GM10847 (cell line): ENCODE measurements at regions not wholly inside any gene's neighbourhood (a gene's known extent, or its start where the extent isn't known, plus 50 kb on each side); places are given as distances from the start of the nearest gene placed in this dataset.

ENCODE experiments used
- POLR2A ChIP-seq: IDR thresholded peaks from 2 replicates; pipeline ENCODE4 v1.6.1; 2011; ENCODE audit not compliant: insufficient read length; ENCODE audit errors: extremely low read depth

DNA sequence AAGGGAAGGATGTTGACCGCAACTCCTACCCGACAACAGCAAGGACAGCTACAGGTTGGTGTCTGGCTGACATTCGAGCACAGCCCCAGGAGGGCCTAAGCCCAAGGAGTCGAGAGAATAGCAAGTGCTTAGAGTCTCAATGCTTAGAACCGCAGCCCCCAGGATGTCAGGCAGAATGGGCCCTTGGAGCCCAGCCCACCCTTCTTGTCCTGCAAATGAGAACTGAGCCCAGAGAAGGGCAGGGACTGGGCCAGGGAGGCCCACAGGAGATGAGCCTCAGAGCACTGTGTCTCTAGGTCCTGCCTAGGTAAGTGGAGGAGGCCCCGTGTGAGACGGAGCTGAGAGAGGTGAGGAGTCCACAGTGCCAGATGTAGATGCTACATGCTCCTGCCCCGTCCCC is 173.3 kb upstream of the ZMIZ1 start:
- no peak for TF ChIP-seq POLR2A

DNA sequence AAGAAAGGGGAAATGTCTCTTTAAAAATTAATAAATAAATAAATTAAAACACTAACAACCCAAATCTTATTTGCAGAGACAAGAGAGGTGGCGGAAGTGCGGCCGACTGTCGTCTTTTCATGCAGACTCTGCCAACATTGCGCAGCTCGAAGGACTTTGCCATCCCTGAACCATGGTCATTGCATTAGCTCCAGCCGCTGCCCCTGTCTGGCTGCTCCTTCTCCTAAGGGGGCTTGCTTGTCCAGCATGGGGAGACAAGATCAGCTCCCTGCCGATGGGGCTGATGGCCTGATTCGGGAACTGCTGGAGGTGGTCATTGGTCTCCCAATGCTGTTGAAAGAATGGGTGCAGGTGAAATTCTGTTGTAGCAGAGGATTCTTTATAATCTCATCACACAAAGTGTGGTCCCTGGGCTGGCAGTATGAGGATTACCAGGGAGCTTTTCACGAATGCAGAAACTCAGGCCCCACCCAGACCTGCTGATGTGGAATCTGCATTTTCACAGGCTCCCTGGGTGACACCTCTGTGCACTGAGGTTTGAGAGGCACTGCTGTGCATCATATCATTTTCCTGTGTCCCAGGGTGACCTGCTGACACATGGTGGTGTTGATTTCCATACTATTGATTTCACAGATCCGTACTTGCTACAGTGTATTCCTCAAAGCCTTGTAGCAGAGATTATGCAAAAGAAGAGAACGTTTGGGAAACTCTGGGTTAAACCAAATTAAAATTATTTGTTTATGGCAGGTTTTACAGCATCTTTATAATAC is 172.4 kb upstream of the ZMIZ1 start:
- no peak for TF ChIP-seq POLR2A

DNA sequence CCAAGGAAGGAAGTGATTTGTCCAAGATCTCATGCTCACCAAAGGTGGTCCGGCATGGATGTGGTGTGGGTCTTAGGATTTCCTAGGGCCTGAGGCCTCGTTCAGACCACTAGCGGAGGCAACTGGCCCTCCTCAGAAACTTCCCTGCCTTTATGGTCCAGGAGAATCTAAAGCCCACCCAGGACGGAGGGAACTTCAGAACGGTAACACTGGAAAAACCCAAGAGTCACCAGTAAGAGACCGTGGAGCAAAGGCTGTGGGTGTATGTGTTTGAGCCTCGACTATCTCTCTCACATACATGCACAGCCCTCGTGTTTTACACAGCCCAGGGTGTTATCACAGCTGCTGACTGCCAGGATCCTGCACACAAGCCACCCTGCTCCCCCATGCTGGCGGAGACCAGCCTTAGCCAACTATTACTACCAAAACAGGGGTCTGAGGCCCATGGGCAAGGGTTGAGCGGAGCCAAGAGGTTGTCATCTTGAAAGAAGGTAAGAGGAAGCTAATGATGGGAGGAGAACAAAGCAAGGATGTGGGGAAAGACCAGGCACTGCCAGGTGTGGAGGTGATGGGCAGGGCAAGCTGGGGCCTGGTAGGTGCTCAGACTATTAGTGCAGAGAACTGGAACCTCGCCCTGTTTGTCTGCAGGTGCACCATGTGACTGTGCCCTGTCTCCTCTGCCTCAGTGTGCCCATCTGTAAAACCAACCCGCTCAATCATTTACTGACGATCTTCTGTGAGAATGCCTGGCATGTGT is 170.2 kb upstream of the ZMIZ1 start:
- no peak for TF ChIP-seq POLR2A

DNA sequence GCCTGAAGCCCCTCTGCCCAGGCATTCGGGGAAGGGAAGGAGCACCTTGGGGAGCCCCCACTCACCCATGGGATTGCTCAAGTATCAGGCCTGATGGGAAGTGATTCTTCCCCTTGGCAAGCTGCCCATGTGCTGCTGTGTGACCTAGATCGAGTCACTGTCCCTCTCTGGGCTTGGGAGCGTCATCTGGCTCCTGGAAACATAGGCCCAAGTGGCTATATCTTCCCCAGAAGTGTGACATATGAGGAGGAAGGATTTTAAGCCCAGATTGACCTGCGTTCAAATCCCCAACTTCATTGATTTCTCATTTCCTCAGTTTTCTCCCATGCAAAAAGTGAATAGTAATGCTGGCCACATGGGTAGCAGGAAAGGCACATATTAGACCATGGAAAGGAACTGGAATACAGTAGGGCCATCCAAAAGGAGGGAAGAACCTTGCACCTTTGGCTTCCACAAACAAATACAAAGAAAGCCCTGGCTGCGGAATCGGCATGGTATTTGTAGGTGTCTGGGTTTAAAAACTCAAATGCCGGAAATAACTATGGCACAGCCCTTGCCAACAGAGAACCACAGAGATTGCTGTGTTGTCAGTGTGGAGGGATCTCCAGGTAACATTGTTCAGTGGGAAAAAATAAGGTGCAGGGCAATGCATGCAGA is 169.5 kb upstream of the ZMIZ1 start:
- TF ChIP-seq POLR2A, result no peak

DNA sequence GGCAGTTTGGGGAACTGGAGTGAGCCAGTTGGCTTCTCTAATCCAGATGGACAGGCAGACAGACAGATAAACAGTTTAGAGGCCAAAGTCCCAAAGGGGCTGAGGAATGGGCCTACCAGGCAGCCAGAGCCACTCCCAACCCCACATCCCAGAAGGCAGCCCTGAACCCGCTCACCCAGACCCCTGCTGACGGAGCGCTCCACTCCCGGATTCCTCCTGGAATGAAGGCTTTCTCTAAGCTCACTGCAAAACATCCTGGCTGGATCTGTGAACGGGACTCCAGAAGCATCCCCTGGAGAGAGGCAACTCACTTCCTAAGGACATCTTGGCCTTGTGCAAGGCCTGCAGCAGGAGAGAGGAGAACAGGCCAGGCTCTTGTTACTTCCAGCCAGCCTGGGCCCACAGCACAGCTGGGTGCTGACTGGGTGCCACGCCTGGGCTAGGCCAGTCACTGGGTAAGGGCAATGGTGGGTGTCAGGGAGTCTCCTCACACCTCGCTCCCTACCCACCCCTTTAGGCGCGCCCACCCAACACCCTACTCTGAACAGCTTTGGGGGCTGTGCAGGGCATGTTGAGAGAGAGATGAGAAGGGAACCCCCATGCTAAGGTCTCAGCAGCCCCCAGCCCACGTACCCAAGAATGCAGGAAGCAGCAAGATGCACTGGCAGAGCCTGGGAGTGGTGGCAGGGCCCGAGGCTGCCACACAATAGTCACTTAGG is 168.6 kb upstream of the ZMIZ1 start:
- TF ChIP-seq POLR2A, result no peak

DNA sequence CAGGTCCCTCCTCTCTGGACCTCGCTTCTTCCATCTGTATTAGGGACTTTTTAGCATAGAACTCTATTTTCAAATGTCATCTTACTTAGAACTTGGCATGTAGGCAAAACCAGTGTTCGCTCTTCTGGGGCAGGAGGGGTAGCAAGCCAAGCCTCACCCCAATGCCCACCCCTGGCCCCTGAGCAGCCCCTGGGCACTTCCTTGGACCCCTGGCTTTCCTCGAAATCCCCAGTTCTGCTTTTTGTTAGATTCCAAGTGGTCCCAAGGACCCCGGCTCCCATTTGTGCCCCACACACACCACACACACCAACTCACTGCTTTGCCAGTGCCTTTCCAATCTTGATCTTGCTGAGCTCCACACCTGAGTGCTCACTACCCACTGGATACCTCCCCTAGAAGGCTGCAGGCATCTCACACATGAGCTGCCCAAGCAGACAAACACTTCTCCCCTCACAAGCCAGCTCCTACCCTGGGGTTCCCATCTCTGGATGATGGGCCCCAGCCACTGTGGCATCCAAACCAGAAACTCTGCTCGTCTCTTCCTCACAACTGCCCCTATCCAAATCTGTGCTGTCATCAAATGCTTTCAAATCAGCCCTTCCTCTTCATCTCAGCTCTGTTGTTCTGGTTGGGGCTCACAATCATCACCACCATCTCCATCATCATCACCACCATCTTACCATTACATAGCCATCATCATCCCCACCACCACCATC is 167.9 kb upstream of the ZMIZ1 start:
- no peak for TF ChIP-seq POLR2A

DNA sequence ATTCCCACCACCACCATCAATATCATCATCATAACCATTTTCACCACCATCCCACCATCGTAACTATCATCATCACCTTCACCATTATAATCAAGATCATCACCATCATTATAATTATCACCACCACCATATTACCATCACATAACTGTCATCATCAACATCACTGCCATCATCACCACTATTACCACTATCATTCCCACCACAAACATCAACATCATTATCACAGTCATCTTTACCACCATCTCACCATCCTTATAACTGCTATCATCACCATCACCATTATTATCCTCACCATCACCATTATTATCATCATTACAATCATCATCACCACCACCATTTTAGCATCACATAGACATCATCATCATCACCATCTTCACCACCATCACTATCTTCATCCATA is 167.1 kb upstream of the ZMIZ1 start:
- TF ChIP-seq POLR2A, result no peak

DNA sequence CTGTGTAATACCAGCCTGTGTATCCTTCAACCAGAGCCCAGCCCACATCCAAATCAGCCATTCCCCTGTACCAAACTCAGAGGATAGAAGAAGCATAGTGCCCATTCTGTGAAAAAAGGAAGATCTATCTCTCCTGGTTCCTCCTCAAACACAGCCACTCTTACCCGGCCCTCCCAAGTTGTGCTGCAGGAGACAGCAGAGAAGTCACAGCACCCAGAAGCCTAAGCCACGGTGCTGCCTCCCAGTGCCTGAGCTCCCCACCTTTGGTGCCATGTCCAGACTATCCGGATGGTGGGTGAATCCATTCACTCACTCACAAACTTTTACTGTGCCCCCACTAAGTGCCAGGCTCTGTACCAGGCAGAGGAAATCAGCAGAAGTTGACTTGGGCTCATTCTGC is 166.0 kb upstream of the ZMIZ1 start:
- no peak for TF ChIP-seq POLR2A

DNA sequence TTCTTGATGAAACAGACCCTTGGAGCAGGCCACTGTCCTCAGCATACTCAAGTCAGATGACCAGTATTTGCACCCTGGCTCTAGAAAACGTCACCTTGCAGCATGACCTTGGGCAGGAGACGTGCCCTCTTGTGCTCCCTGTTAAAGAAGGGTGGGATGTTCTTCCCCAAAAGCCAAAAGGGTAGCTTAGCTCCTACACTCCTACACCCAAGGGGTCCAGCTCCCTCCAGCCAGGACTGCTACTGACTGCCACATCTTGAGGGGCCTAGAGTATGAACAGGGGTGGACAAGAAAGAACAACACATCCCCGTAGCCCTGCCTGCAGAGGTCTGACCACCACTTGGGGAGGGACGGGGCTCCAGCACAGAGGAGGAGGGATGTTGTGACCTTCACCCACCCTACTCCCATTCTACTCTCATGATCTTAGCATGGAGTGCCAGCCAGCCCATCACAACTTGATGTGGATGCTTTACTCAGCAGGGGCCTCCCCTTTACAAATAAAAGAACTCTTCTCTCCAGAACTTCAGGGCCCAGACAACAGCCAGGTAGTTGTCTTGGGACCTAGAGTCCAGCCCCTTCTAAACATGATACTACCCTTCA is 165.3 kb upstream of the ZMIZ1 start:
- TF ChIP-seq POLR2A, result no peak

DNA sequence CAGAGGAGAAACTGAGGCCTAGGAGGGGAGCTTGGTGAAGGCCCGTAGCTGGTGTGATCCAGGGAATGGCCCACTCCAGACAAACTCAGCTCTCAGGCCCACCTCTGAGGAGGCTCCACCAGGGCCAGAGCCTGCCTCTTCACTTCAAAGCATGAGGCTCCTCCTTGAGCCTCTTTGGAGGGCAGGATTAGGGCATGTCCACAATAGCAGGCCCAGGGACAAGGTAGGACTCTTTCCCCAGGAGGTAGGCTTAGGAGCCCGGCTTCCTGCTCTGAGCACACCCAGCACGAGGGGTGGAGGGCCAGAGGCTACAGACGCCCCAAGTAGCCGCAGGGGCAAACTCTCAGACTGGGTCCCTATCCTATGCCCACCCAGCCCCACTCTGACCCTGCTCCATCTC is 164.6 kb upstream of the ZMIZ1 start:
- no peak for TF ChIP-seq POLR2A

DNA sequence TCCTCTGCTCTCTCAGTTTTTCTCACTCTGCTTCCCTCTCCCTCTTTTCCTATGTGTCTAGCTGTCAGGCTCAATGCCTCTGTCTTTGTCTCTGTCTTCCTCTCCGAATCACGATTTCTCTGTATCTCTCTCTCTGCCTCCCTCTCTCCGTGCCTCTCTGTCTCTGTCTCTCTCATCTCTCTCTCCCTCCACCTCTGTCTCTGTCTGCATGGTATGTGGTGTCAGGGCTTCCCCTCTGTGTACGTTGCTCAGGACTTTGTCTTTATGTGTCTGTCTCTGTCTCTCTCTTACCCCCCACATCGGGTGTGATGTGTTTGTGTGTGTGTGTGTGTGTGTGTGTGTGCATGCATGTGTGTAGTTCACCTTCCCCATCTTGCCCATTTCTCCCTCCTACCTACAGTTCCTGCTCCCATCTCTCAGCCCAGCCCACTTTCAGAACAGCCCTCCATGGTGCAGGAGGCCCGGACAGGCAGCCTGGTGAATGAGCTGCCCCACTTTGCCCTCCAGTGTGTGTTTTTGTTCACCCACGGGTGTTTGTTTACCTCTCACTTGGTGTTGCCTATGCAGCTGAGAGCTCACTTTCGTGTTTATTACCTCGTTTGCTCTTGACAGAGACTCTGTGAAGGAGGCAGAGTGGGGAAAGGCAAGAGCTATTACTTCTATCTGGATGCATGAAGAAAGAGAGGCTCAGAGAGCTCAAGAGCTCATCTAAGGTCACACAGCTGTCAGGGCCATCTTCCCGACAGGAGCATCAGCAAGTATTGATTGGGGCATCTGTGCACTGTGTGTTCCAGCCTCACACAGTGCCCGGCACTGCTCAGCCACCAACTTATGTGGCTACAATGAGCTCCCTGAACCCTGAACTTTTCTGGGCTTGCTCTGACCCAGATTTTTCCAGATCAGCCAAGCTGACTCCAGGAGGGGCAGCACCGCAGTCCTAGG is 163.5 kb upstream of the ZMIZ1 start:
- TF ChIP-seq POLR2A, result no peak

DNA sequence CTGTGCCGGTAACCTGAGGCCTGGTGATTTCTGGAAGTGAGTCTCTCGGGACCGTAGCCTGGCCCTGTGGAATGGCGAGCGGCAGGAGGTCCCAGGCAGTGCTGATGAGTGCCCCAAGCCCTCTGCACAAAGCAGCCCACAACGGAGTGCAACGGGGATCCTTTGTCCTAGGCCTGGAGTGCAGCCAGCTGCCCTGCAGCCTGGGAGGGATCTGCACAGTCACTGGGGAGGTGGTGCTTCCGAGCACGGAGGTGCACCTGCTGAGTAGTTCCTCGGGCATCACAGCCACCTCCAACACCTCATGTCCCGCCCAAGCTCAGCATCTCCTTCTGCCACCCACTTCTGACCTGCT is 162.8 kb upstream of the ZMIZ1 start:
- no peak for TF ChIP-seq POLR2A

DNA sequence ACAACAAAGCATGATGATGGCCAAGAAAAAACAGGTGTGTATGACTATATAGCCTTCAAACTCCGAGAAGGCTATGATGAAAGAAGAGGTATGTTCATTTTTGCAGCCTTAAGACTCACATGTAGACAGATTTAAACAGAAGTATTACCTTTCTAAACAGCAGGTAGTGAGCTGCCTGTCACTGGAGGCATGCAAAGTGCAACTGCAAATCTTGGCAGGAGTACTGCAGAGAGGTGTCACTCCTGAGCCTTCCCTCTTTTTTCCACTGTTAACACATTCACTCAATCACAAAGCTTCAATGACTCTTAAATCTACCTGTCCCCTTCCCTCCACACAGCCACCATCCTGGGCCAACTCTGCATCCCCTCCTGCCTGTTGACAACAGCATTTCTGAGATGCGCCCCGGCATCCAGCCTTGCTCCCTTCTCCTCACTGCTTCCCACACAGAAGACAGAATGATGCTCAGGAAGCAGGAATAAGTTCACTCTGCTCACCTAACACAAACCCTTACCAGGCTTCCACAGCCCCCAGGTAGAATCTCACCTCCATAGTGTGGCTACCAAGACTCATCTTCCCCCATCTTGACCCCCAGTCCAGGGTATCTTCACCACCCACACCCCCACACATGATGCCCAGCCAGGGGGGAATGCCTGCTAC is 161.9 kb upstream of the ZMIZ1 start:
- no peak for TF ChIP-seq POLR2A
